ENCODE measurements at regions not wholly inside any gene's neighbourhood (a gene's known extent, or its start where the extent isn't known, plus 50 kb on each side); places are given as distances from the start of the nearest gene placed in this dataset.

DNA sequence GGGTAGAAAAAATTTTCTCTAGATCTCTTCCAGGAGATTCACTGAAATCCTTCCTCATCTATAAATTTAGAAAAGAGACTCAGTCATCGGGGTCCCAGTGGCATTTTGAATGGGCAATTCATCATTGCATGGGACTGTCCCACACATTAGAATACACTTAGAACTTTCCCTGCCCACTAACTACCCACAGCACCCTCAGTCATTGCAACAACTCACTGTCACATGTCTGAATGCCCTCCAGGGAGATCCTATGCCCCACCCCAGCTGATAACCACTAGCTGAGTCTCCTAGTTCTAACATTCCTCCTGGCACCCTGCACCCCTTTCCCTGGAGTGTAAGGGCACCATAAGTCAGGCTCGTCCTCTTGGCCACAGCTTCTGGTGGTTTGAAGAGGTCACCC lies 89.6 kb downstream of the INSIG2 start:
- FAIRE-seq: no peak
- Histone ChIP-seq H3K4me1 (ENCODE audit: control insufficient read depth, insufficient read depth, low read length) (no peaks in the 10 kb centered on the region), H3K27ac (ENCODE audit: control insufficient read depth, insufficient read depth) (no peak overlapping the region), H3K4me3 (no peak overlapping the region), H3K9me3 (replicated peaks; ENCODE audit: control insufficient read depth, insufficient read depth, low read length) (no peaks in the 10 kb centered on the region; the same call in 2 of the 3 replicates), H3K9ac (ENCODE audit: control insufficient read depth, insufficient read depth, low read length) (no peak overlapping the region), H3K27me3 (replicated peaks in 1 of 2; ENCODE audit: control insufficient read depth in 2 of 2, insufficient read depth in 2 of 2, low read length in 1 of 2) (no peaks in the 10 kb centered on the region; a peak in 1 of 4 replicates), H4K20me1 (ENCODE audit: control insufficient read depth, insufficient read depth) (no peaks in the 10 kb centered on the region), H3K79me2 (ENCODE audit: control insufficient read depth, insufficient read depth, low read length) (no peaks in the 10 kb centered on the region), H3K36me3 (ENCODE audit: control insufficient read depth in 2 of 2, insufficient read depth in 2 of 2, low read length in 1 of 2) (no peaks in the 10 kb centered on the region), H3K4me2 (ENCODE audit: control insufficient read depth, insufficient read depth) (no peak overlapping the region), H2AFZ (ENCODE audit: control insufficient read depth, low read depth, low read length) (no peak overlapping the region)
- ChIA-PET CTCF (no interaction called here), RAD21 (ENCODE audit: unreplicated experiment) (no interaction called here), POLR2A (no interaction called here), SMC1A (ENCODE audit: uncharacterized antibody, unreplicated experiment) (interaction anchor here (1.5 kb wide), 1 partner anchor 27 kb away, joined by 3 read pairs; no protein-coding TSS in a partner anchor)
- no TSS peak for BruUV-seq (replicated peaks)
- ATAC-seq: no peak
- in situ Hi-C loops (cut with MboI): no loop called here
- intact Hi-C loops (cut with micrococcal nuclease; ENCODE audit: unreplicated experiment): no loop called here
- no peak for DNase-seq (ENCODE audit: low read depth, low spot score)
- TF ChIP-seq RBBP5 (conservative IDR thresholded peaks at IDR 0.05) (no peak), PAX8 (IDR thresholded peaks at IDR 0.05) (no peak), CBFB (IDR thresholded peaks at IDR 0.05; ENCODE audit: low read depth) (no peak), MXI1 (IDR thresholded peaks at IDR 0.05; ENCODE audit: low read depth, low read length) (no peak), CHD1 (IDR thresholded peaks at IDR 0.05; ENCODE audit: low read depth, low read length) (no peak), ZZZ3 (IDR thresholded peaks at IDR 0.05; ENCODE audit: control insufficient read depth, insufficient read length, low read depth) (no peak), GABPA (IDR thresholded peaks at IDR 0.05; ENCODE audit: low read depth) (no peak), HDAC6 (IDR thresholded peaks at IDR 0.05; ENCODE audit: unreplicated experiment) (no peak), SMAD5 (IDR thresholded peaks at IDR 0.05; ENCODE audit: low read depth) (no peak), DPF2 (IDR thresholded peaks at IDR 0.05) (no peak), NFYB (IDR thresholded peaks at IDR 0.05; ENCODE audit: insufficient read depth, low read depth, low read length) (no peak), SRF (IDR thresholded peaks at IDR 0.05; ENCODE audit: low read depth in 2 of 2, low read length in 2 of 2) (no peak), BRCA1 (IDR thresholded peaks at IDR 0.05; ENCODE audit: low read depth, low read length) (no peak)
- TF ChIP-seq, protein P1, sequence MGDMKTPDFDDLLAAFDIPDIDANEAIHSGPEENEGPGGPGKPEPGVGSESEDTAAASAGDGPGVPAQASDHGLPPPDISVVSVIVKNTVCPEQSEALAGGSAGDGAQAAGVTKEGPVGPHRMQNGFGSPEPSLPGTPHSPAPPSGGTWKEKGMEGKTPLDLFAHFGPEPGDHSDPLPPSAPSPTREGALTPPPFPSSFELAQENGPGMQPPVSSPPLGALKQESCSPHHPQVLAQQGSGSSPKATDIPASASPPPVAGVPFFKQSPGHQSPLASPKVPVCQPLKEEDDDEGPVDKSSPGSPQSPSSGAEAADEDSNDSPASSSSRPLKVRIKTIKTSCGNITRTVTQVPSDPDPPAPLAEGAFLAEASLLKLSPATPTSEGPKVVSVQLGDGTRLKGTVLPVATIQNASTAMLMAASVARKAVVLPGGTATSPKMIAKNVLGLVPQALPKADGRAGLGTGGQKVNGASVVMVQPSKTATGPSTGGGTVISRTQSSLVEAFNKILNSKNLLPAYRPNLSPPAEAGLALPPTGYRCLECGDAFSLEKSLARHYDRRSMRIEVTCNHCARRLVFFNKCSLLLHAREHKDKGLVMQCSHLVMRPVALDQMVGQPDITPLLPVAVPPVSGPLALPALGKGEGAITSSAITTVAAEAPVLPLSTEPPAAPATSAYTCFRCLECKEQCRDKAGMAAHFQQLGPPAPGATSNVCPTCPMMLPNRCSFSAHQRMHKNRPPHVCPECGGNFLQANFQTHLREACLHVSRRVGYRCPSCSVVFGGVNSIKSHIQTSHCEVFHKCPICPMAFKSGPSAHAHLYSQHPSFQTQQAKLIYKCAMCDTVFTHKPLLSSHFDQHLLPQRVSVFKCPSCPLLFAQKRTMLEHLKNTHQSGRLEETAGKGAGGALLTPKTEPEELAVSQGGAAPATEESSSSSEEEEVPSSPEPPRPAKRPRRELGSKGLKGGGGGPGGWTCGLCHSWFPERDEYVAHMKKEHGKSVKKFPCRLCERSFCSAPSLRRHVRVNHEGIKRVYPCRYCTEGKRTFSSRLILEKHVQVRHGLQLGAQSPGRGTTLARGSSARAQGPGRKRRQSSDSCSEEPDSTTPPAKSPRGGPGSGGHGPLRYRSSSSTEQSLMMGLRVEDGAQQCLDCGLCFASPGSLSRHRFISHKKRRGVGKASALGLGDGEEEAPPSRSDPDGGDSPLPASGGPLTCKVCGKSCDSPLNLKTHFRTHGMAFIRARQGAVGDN (IDR thresholded peaks at IDR 0.05): no peak
- TF ChIP-seq, protein P2, sequence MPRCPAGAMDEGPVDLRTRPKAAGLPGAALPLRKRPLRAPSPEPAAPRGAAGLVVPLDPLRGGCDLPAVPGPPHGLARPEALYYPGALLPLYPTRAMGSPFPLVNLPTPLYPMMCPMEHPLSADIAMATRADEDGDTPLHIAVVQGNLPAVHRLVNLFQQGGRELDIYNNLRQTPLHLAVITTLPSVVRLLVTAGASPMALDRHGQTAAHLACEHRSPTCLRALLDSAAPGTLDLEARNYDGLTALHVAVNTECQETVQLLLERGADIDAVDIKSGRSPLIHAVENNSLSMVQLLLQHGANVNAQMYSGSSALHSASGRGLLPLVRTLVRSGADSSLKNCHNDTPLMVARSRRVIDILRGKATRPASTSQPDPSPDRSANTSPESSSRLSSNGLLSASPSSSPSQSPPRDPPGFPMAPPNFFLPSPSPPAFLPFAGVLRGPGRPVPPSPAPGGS (IDR thresholded peaks at IDR 0.05; ENCODE audit: borderline replicate concordance, insufficient read depth, low read depth, low read length, poor library complexity, severe bottlenecking): no peak
- TF ChIP-seq, protein P3, sequence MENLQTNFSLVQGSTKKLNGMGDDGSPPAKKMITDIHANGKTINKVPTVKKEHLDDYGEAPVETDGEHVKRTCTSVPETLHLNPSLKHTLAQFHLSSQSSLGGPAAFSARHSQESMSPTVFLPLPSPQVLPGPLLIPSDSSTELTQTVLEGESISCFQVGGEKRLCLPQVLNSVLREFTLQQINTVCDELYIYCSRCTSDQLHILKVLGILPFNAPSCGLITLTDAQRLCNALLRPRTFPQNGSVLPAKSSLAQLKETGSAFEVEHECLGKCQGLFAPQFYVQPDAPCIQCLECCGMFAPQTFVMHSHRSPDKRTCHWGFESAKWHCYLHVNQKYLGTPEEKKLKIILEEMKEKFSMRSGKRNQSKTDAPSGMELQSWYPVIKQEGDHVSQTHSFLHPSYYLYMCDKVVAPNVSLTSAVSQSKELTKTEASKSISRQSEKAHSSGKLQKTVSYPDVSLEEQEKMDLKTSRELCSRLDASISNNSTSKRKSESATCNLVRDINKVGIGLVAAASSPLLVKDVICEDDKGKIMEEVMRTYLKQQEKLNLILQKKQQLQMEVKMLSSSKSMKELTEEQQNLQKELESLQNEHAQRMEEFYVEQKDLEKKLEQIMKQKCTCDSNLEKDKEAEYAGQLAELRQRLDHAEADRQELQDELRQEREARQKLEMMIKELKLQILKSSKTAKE (IDR thresholded peaks at IDR 0.05; ENCODE audit: low read depth, poor library complexity, severe bottlenecking): no peak
- 17% methylated on average over 2 of the region's 2 CpGs for WGBS (ENCODE audit: insufficient coverage, insufficient replicate concordance, low lambda C conversion rate, missing lambda C conversion rate)

Data from GM12878 (cell line).